CD14-positive monocyte (primary cell): ENCODE measurements at regions not wholly inside any gene's neighbourhood (a gene's known extent, or its start where the extent isn't known, plus 50 kb on each side); places are given as distances from the start of the nearest gene placed in this dataset.

ENCODE experiments used
- DNase-seq, 3 donors: peaks; one replicate each; pipeline ENCODE4 v3.0.0-alpha.2; 2011 to 2022
- H2AFZ ChIP-seq: 2 replicates; pipeline ENCODE4 v1.6.0; 2012; ENCODE audit warnings: mild to moderate bottlenecking, low read depth, low read length, inconsistent platforms; ENCODE audit not compliant: insufficient read depth, poor library complexity, severe bottlenecking
- H3K27ac ChIP-seq, 2 donors: 1 replicate in 1 of 2; 2 replicates in 1 of 2; pipeline ENCODE4 v1.5.1; 2012 to 2013; ENCODE audit warnings: low read length in 2 of 2, control low read depth in 1 of 2, inconsistent platforms in 1 of 2, low read depth in 1 of 2, mild to moderate bottlenecking in 1 of 2
- H3K27me3 ChIP-seq, 2 donors: one replicate each; pipeline versions ENCODE4 v1.6.0 to v1.6.1; 2011 to 2013; ENCODE audit warnings: low read length in 2 of 2; ENCODE audit not compliant: control insufficient read depth in 2 of 2, insufficient read depth in 2 of 2
- H3K36me3 ChIP-seq, 2 donors: replicated peaks in 1 of 2; 1 replicate in 1 of 2; 2 replicates in 1 of 2; pipeline versions ENCODE4 v1.5.1 to v1.6.1; 2012 to 2013; ENCODE audit warnings: low read length in 2 of 2, control low read depth in 1 of 2, inconsistent platforms in 1 of 2, mild to moderate bottlenecking in 1 of 2; ENCODE audit not compliant: insufficient read depth in 2 of 2, control insufficient read depth in 1 of 2
- H3K4me1 ChIP-seq, 2 donors: 1 replicate in 1 of 2; 2 replicates in 1 of 2; pipeline versions ENCODE4 v1.5.1 to v1.6.1; 2012 to 2013; ENCODE audit warnings: low read length in 2 of 2, control low read depth in 1 of 2, inconsistent platforms in 1 of 2, mild to moderate bottlenecking in 1 of 2, moderate library complexity in 1 of 2; ENCODE audit not compliant: insufficient read depth in 2 of 2, control insufficient read depth in 1 of 2
- H3K4me2 ChIP-seq: replicated peaks from 2 replicates; pipeline ENCODE3; 2012; ENCODE audit warnings: low read length, moderate library complexity, mild to moderate bottlenecking; ENCODE audit not compliant: poor library complexity, severe bottlenecking; ENCODE audit errors: extremely low read depth
- H3K4me3 ChIP-seq, 3 experiments: fragments of 200-600 bp in 1 of 3; sonication (generic) in 1 of 3; replicated peaks in 1 of 3; 1 replicate in 2 of 3; 2 replicates in 1 of 3; pipeline ENCODE4 v1.5.1; 2011 to 2013; ENCODE audit warnings: low read length in 3 of 3, mild to moderate bottlenecking in 3 of 3, control low read depth in 2 of 3, low read depth in 2 of 3, inconsistent platforms in 1 of 3, moderate library complexity in 1 of 3
- H3K79me2 ChIP-seq: 2 replicates; pipeline ENCODE4 v1.6.0; 2012; ENCODE audit warnings: mild to moderate bottlenecking, control low read depth, inconsistent platforms, low read length, moderate library complexity; ENCODE audit not compliant: insufficient read depth
- H3K9ac ChIP-seq: 2 replicates; pipeline ENCODE4 v1.6.0; 2017; ENCODE audit warnings: low read length, mild to moderate bottlenecking; ENCODE audit not compliant: insufficient read depth, poor library complexity, severe bottlenecking
- H3K9me3 ChIP-seq, 2 donors: replicated peaks in 1 of 2; 1 replicate in 1 of 2; 2 replicates in 1 of 2; pipeline versions ENCODE4 v1.5.1 to v1.6.1; 2012 to 2013; ENCODE audit warnings: low read length in 2 of 2, control low read depth in 1 of 2; ENCODE audit not compliant: control insufficient read depth in 1 of 2, insufficient read depth in 1 of 2
- H4K20me1 ChIP-seq: 2 replicates; pipeline ENCODE4 v1.6.0; 2012; ENCODE audit warnings: mild to moderate bottlenecking, low read length, control low read depth, moderate library complexity; ENCODE audit not compliant: insufficient read depth
- H3K27ac Mint-ChIP-seq, 7 donors: one replicate each; pipeline ENCODE4 v1.8.0; 2020; ENCODE audit warnings: mild to moderate bottlenecking in 7 of 7, mixed read lengths in 7 of 7, moderate library complexity in 6 of 7, inconsistent platforms in 2 of 7
- H3K27me3 Mint-ChIP-seq, 3 donors: one replicate each; pipeline ENCODE4 v1.8.0; 2021 to 2022; ENCODE audit warnings: low read depth in 3 of 3, mild to moderate bottlenecking in 3 of 3, mixed read lengths in 3 of 3, moderate library complexity in 3 of 3, inconsistent platforms in 1 of 3
- H3K36me3 Mint-ChIP-seq, 2 donors: one replicate each; pipeline ENCODE4 v1.8.0; 2020; ENCODE audit warnings: mixed read lengths in 2 of 2, inconsistent platforms in 1 of 2, mild to moderate bottlenecking in 1 of 2
- H3K4me1 Mint-ChIP-seq: one replicate; pipeline ENCODE4 v1.8.0; 2020; ENCODE audit warnings: mild to moderate bottlenecking, mixed read lengths
- H3K4me3 Mint-ChIP-seq, 2 donors: one replicate each; pipeline ENCODE4 v1.8.0; 2020; ENCODE audit warnings: mild to moderate bottlenecking in 2 of 2, mixed read lengths in 2 of 2, moderate library complexity in 1 of 2
- H3K9me3 Mint-ChIP-seq, 7 donors: one replicate each; pipeline ENCODE4 v1.8.0; 2020 to 2022; ENCODE audit warnings: mixed read lengths in 7 of 7, mild to moderate bottlenecking in 6 of 7, moderate library complexity in 6 of 7, inconsistent platforms in 2 of 7
- WGBS: methylation state at CpG from one replicate; pipeline ENCODE4 v1.1.5; 2013; ENCODE audit warnings: missing lambda C conversion rate; ENCODE audit not compliant: insufficient coverage; 5-methylcytosine and 5-hydroxymethylcytosine counted together
- intact Hi-C, 2 donors: fragments of 100-400 bp; cut with micrococcal nuclease; formaldehyde crosslinking; loops; one replicate each; pipeline versions ENCODE4 v1.15.0 to v1.15.1; 2023
- TF ChIP-seq, protein P1 (sequence below): fragments of 200-600 bp; IDR thresholded peaks from one replicate; pipeline ENCODE4 v1.8.0; 2022; ENCODE audit warnings: antibody characterized with exemption, mild to moderate bottlenecking

GRCh38 chr1:115411371-115412063 is 73.5 kb upstream of the NGF start:
- peaks cover 0 to 11% (median 3%) of the 10 kb centered on the region in 7 donors for H3K9me3 Mint-ChIP-seq
- H3K4me3 ChIP-seq = no peak overlapping the region

DNA sequence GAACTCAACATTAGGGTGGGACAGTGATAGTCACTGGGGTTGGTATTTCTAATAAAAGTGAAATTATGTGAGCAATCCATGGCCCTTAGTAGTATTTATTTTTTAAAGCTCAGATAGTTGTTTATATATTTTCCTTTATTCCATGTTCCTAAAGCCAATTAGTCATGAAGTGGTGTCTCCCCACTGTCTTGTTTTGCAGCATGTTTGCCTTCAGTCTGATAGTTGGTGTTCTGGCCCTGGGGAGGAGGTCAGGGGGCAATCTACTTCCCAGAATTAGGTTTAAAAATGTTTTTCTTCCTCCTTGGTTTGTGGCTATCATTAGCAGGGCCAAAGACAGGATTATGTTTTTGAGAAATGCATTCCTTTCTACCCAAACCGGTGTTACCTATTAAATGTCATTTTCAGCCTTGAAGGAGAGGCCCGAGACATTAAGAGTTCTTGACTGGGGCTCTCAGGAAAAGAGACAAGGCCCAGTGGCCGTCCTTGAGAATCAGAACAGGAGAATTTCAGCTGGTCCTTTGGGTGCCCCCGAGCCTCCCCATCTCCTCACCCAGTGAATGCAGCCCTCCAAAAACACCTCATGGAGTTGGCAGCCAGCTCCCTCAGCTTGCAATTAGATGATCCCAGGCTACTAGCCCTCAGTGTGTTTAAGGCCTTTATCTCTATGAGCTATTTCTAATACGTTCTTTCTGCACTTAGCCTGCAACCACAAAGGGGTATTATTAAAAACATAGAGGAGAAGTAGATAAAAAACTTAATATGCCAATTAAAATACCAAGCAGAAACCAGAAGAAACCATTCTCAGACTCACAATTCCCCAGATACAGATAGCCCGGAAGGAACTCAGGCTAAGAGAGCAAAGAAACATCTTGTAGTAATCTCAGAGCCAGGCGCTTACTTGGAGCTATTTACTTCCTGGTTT is 71.3 kb upstream of the NGF start:
- peaks cover 0 to 4% (median 3%) of the 10 kb centered on the region in 3 donors for H3K27me3 Mint-ChIP-seq
- H3K79me2 ChIP-seq = no peaks in the 10 kb centered on the region
- intact Hi-C loops = no loop called here
- H3K4me3 Mint-ChIP-seq = no peak overlapping the region
- no peak for DNase-seq
- H3K9ac ChIP-seq = no peak overlapping the region
- no peaks in the 10 kb centered on the region for H3K36me3 ChIP-seq
- no peaks in the 10 kb centered on the region for H4K20me1 ChIP-seq
- peaks cover 2% of the 10 kb centered on the region for H3K4me1 Mint-ChIP-seq
- H3K36me3 Mint-ChIP-seq = no peaks in the 10 kb centered on the region
- no peaks in the 10 kb centered on the region for H3K27me3 ChIP-seq
- no peaks in the 10 kb centered on the region for H3K9me3 ChIP-seq
- H3K4me3 ChIP-seq = no peak overlapping the region
- no peak overlapping the region for H3K27ac ChIP-seq
- H3K4me2 ChIP-seq = no peak overlapping the region
- peaks cover 0 to 7% (median 2%) of the 10 kb centered on the region in 7 donors for H3K9me3 Mint-ChIP-seq
- no peaks in the 10 kb centered on the region for H3K4me1 ChIP-seq
- no peak overlapping the region for H3K27ac Mint-ChIP-seq
- TF ChIP-seq, protein P1, sequence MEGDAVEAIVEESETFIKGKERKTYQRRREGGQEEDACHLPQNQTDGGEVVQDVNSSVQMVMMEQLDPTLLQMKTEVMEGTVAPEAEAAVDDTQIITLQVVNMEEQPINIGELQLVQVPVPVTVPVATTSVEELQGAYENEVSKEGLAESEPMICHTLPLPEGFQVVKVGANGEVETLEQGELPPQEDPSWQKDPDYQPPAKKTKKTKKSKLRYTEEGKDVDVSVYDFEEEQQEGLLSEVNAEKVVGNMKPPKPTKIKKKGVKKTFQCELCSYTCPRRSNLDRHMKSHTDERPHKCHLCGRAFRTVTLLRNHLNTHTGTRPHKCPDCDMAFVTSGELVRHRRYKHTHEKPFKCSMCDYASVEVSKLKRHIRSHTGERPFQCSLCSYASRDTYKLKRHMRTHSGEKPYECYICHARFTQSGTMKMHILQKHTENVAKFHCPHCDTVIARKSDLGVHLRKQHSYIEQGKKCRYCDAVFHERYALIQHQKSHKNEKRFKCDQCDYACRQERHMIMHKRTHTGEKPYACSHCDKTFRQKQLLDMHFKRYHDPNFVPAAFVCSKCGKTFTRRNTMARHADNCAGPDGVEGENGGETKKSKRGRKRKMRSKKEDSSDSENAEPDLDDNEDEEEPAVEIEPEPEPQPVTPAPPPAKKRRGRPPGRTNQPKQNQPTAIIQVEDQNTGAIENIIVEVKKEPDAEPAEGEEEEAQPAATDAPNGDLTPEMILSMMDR = no peak
- H2AFZ ChIP-seq = no peak overlapping the region
- 100% methylated on average over 1 of the region's 7 CpGs for WGBS

More at GRCh38 chr1:115411371-115412063, 73.5 kb upstream of the NGF start:
- TF ChIP-seq, protein P1 = no peak
- Mint-ChIP-seq H3K27ac (no peak overlapping the region), H3K36me3 (no peaks in the 10 kb centered on the region), H3K4me3 (no peak overlapping the region), H3K27me3 (peaks cover 3 to 4% (median 4%) of the 10 kb centered on the region in 3 donors), H3K4me1 (peaks cover 2% of the 10 kb centered on the region)
- Histone ChIP-seq H3K4me1 (no peaks in the 10 kb centered on the region), H3K9ac (no peak overlapping the region), H3K4me2 (no peak overlapping the region), H3K27me3 (no peaks in the 10 kb centered on the region), H4K20me1 (no peaks in the 10 kb centered on the region), H3K36me3 (no peaks in the 10 kb centered on the region), H3K79me2 (no peaks in the 10 kb centered on the region), H2AFZ (no peak overlapping the region), H3K9me3 (no peaks in the 10 kb centered on the region), H3K27ac (no peak overlapping the region)
- DNase-seq = peak in 2 of 3 donors; percentile 0 to 28
- WGBS = no CpG with 5 or more reads among the region's 1 CpG
- intact Hi-C loops = no loop called here
